H1 (cell line): ENCODE measurements at regions not wholly inside any gene's neighbourhood (a gene's known extent, or its start where the extent isn't known, plus 50 kb on each side); places are given as distances from the start of the nearest gene placed in this dataset.

Experiments used
- CTCF ChIA-PET: fragments of 300-600 bp; sonication (Branson Sonifier 250); formaldehyde crosslinking; loops from one replicate; lab custom pipeline; 2021; ENCODE audit not compliant: partially characterized antibody; lab: Charles Lee
- POLR2A ChIA-PET: fragments of 300-600 bp; sonication (Branson Sonifier 250); formaldehyde crosslinking; loops from one replicate; lab custom pipeline; 2021; ENCODE audit warnings: inconsistent platforms; ENCODE audit not compliant: partially characterized antibody; lab: Charles Lee
- DNase-seq, 2 experiments: peaks; one replicate each; pipeline versions ENCODE4 v3.0.0 to v3.0.0-alpha.2; 2010 to 2022; ENCODE audit warnings: low spot score in 2 of 2, low read depth in 1 of 2, mixed read lengths in 1 of 2
- FAIRE-seq: peaks from 2 replicates; lab custom pipeline; 2011; peaks lifted over from hg19 to GRCh38; lab: Jason Lieb, UNC
- H2AFZ ChIP-seq: 2 replicates; pipeline ENCODE4 v1.8.1; 2012; ENCODE audit warnings: low read length, inconsistent platforms
- H2AK5ac ChIP-seq: 2 replicates; pipeline ENCODE4 v1.6.1; 2013; ENCODE audit warnings: low read depth, low read length
- H2BK120ac ChIP-seq: replicated peaks from 2 replicates; pipeline ENCODE3; 2013; ENCODE audit warnings: low read depth, low read length, inconsistent platforms
- H2BK12ac ChIP-seq: 2 replicates; pipeline ENCODE4 v1.6.1; 2013; ENCODE audit warnings: low read depth, low read length
- H2BK15ac ChIP-seq: 2 replicates; pipeline ENCODE4 v1.6.1; 2013; ENCODE audit warnings: low read length
- H2BK20ac ChIP-seq: 2 replicates; pipeline ENCODE4 v1.6.1; 2013; ENCODE audit warnings: low read length
- H2BK5ac ChIP-seq: 2 replicates; pipeline ENCODE4 v1.6.1; 2013; ENCODE audit warnings: low read depth, low read length
- H3K14ac ChIP-seq: 2 replicates; pipeline ENCODE4 v1.6.1; 2013; ENCODE audit warnings: inconsistent platforms; ENCODE audit not compliant: insufficient read length
- H3K18ac ChIP-seq: 2 replicates; pipeline ENCODE4 v1.6.1; 2013; ENCODE audit warnings: low read length; ENCODE audit errors: extremely low read depth
- H3K23ac ChIP-seq: 2 replicates; pipeline ENCODE4 v1.6.1; 2013; ENCODE audit warnings: inconsistent platforms; ENCODE audit not compliant: insufficient read length
- H3K23me2 ChIP-seq: 2 replicates; pipeline ENCODE4 v1.6.1; 2013; ENCODE audit warnings: low read depth, low read length
- H3K27ac ChIP-seq: 2 replicates; pipeline ENCODE4 v1.6.1; 2011; ENCODE audit warnings: low read depth, low read length, inconsistent platforms
- H3K27me3 ChIP-seq, 4 experiments: replicated peaks in 1 of 4; 1 replicate in 1 of 4; 2 replicates in 3 of 4; pipeline versions ENCODE4 v1.6.1 to v1.8.1; 2011 to 2013; ENCODE audit warnings: low read length in 3 of 4, mild to moderate bottlenecking in 3 of 4, inconsistent platforms in 2 of 4, mixed read lengths in 2 of 4, moderate library complexity in 1 of 4; ENCODE audit not compliant: control insufficient read depth in 3 of 4, insufficient read depth in 3 of 4; ENCODE audit errors: extremely low read depth in 1 of 4
- H3K36me3 ChIP-seq, 4 experiments: 2 replicates each; pipeline versions ENCODE4 v1.6.1 to v1.8.1; 2011 to 2013; ENCODE audit warnings: mild to moderate bottlenecking in 4 of 4, low read length in 3 of 4, moderate library complexity in 2 of 4, control low read depth in 1 of 4, inconsistent platforms in 1 of 4; ENCODE audit not compliant: insufficient read depth in 4 of 4, control insufficient read depth in 2 of 4
- H3K4ac ChIP-seq: replicated peaks from 2 replicates; pipeline ENCODE3; 2013; ENCODE audit warnings: low read length, low read depth, mixed read lengths, inconsistent platforms; ENCODE audit not compliant: insufficient read length
- H3K4me1 ChIP-seq, 4 experiments: replicated peaks in 1 of 4; 1 replicate in 1 of 4; 2 replicates in 3 of 4; pipeline versions ENCODE4 v1.6.1 to v1.8.1; 2011 to 2013; ENCODE audit warnings: low read length in 3 of 4, inconsistent platforms in 2 of 4, mixed read lengths in 1 of 4; ENCODE audit not compliant: insufficient read depth in 4 of 4, control insufficient read depth in 3 of 4
- H3K4me2 ChIP-seq, 2 experiments: 2 replicates each; pipeline versions ENCODE4 v1.6.1 to v1.8.1; 2011 to 2013; ENCODE audit warnings: low read depth in 2 of 2, low read length in 2 of 2, control low read depth in 1 of 2, inconsistent platforms in 1 of 2, mild to moderate bottlenecking in 1 of 2; ENCODE audit not compliant: insufficient read depth in 1 of 2
- H3K4me3 ChIP-seq, 4 experiments: fragments of 200-600, 300-600 bp in 1 of 4; sonication (generic), shearing (Covaris generic), sonication (Bioruptor Twin) in 1 of 4; 2 replicates each; pipeline versions ENCODE4 v1.5.1 to v1.8.1; 2011 to 2016; ENCODE audit warnings: low read length in 4 of 4, low read depth in 3 of 4, control low read depth in 2 of 4, inconsistent platforms in 2 of 4, mild to moderate bottlenecking in 2 of 4, mixed read lengths in 1 of 4, moderate library complexity in 1 of 4; ENCODE audit not compliant: insufficient read depth in 2 of 4; ENCODE audit errors: extremely low read depth in 1 of 4
- H3K56ac ChIP-seq: replicated peaks from 2 replicates; pipeline ENCODE3; 2013; ENCODE audit warnings: low read depth, mild to moderate bottlenecking, mixed read lengths, low read length, inconsistent platforms; ENCODE audit not compliant: insufficient read length
- H3K79me1 ChIP-seq: 2 replicates; pipeline ENCODE4 v1.6.1; 2013; ENCODE audit warnings: low read depth, low read length, control low read depth
- H3K79me2 ChIP-seq, 2 experiments: 2 replicates each; pipeline versions ENCODE4 v1.6.1 to v1.8.1; 2012 to 2013; ENCODE audit warnings: low read length in 2 of 2, mild to moderate bottlenecking in 2 of 2, inconsistent platforms in 1 of 2; ENCODE audit not compliant: insufficient read depth in 2 of 2, control insufficient read depth in 1 of 2
- H3K9ac ChIP-seq, 4 experiments: replicated peaks in 1 of 4; 1 replicate in 1 of 4; 2 replicates in 3 of 4; pipeline versions ENCODE4 v1.6.1 to v1.8.1; 2011 to 2013; ENCODE audit warnings: low read depth in 3 of 4, low read length in 3 of 4, control low read depth in 2 of 4, mild to moderate bottlenecking in 2 of 4, moderate library complexity in 2 of 4, inconsistent platforms in 1 of 4; ENCODE audit errors: extremely low read depth in 1 of 4
- H3K9me3 ChIP-seq, 2 experiments: 2 replicates each; pipeline versions ENCODE4 v1.6.1 to v1.8.1; 2012 to 2013; ENCODE audit warnings: mild to moderate bottlenecking in 2 of 2, moderate library complexity in 2 of 2, control low read depth in 1 of 2, inconsistent platforms in 1 of 2, low read depth in 1 of 2, low read length in 1 of 2, mixed read lengths in 1 of 2; ENCODE audit not compliant: insufficient read depth in 2 of 2
- H4K20me1 ChIP-seq, 2 experiments: replicated peaks in 1 of 2; 2 replicates each; pipeline versions ENCODE3 to v1.8.1; 2011 to 2013; ENCODE audit warnings: inconsistent platforms in 2 of 2, low read length in 2 of 2, mild to moderate bottlenecking in 1 of 2; ENCODE audit not compliant: insufficient read depth in 2 of 2, control insufficient read depth in 1 of 2
- H4K5ac ChIP-seq: 2 replicates; pipeline ENCODE4 v1.6.1; 2013; ENCODE audit warnings: low read length, low read depth, mixed read lengths, inconsistent platforms; ENCODE audit not compliant: insufficient read length
- H4K8ac ChIP-seq: 2 replicates; pipeline ENCODE4 v1.8.0; 2013; ENCODE audit warnings: mild to moderate bottlenecking, moderate library complexity, low read length, inconsistent platforms; ENCODE audit not compliant: insufficient read depth; ENCODE audit errors: extremely low read depth
- H4K91ac ChIP-seq: replicated peaks from 2 replicates; pipeline ENCODE3; 2013; ENCODE audit warnings: low read length, mixed read lengths, inconsistent platforms; ENCODE audit not compliant: insufficient read length
- EGR1 ChIP-seq: IDR thresholded peaks from 2 replicates; pipeline ENCODE4 v1.6.1; 2011; ENCODE audit warnings: low read depth, low read length, borderline replicate concordance
- SIX5 ChIP-seq: IDR thresholded peaks from 2 replicates; pipeline ENCODE4 v1.6.1; 2011; ENCODE audit warnings: mild to moderate bottlenecking, low read depth, low read length
- WGBS, 2 experiments: shearing (Covaris generic) in 1 of 2; methylation state at CpG; one replicate each; pipeline versions ENCODE4 v1.1.6 to v1.1.7; 2013 to 2015; ENCODE audit warnings: low lambda C conversion rate in 2 of 2, mixed read lengths in 2 of 2, inconsistent platforms in 1 of 2, low coverage in 1 of 2, missing lambda C conversion rate in 1 of 2; ENCODE audit not compliant: insufficient replicate concordance in 2 of 2, insufficient coverage in 1 of 2, insufficient read length in 1 of 2; ENCODE audit errors: extremely low coverage in 1 of 2, missing lambda C conversion rate in 1 of 2; 5-methylcytosine and 5-hydroxymethylcytosine counted together

DNA sequence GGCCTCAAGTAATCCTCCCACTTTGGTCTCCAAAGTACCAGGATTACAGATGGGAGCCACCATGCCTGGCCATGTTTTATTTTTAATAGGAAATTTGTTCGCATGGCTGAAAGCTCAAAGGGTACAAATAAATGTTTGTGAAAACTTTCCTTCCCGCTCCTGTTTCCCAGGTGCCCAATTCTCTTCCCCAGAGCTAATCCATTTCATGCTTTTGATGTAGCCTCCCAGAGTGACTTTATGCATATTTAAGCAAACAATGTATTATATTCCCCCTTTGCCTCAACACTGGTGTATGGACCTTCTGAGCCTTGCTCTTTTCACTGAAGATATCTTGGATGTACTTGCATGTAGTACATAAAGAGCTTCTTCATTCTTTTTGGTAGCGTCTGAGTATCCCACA, 52.5 kb upstream of the ITSN2 start:
- Histone ChIP-seq H3K56ac (no peak overlapping the region), H4K8ac (no peak overlapping the region), H4K5ac (no peak overlapping the region), H3K4me1 (peaks cover 0 to 7% (median 3%) of the 10 kb centered on the region in 4 experiments; a peak in 2 of 7 replicates), H3K79me1 (no peaks in the 10 kb centered on the region), H2AFZ (no peak overlapping the region), H3K23ac (no peak overlapping the region), H2BK5ac (no peak overlapping the region), H4K91ac (no peak overlapping the region), H4K20me1 (no peaks in the 10 kb centered on the region), H3K9ac (no peak overlapping the region), H3K14ac (no peak overlapping the region), H3K9me3 (no peaks in the 10 kb centered on the region), H3K18ac (no peak overlapping the region), H2AK5ac (no peak overlapping the region), H2BK120ac (no peak overlapping the region), H3K27me3 (no peaks in the 10 kb centered on the region), H2BK15ac (no peak overlapping the region), H2BK20ac (no peak overlapping the region), H3K79me2 (no peaks in the 10 kb centered on the region), H3K27ac (no peak overlapping the region), H3K36me3 (no peaks in the 10 kb centered on the region), H3K4ac (no peak overlapping the region), H3K4me2 (no peak overlapping the region), H2BK12ac (no peak overlapping the region), H3K4me3 (no peak overlapping the region), H3K23me2 (no peaks in the 10 kb centered on the region)
- DNase-seq (no peak), FAIRE-seq (no peak)
- CTCF ChIA-PET = interaction anchor here (0.5 to 1.9 kb wide), 5 partner anchors 74 to 415 kb away, joined by 3 to 8 read pairs (median 4); no protein-coding TSS in a partner anchor
- 88% methylated on average over 3 of the region's 3 CpGs; no CpG with 5 or more reads in 1 of the 2 experiments for WGBS, 2 experiments
- TF ChIP-seq SIX5 = no peak
- no peak for TF ChIP-seq EGR1
- POLR2A ChIA-PET = no interaction called here
